Panc1 (cell line): ENCODE measurements at regions not wholly inside any gene's neighbourhood (a gene's known extent, or its start where the extent isn't known, plus 50 kb on each side); places are given as distances from the start of the nearest gene placed in this dataset.
A peak's percentile ranks its signal among the peaks of the same experiment; 100 is the strongest.

ENCODE experiments used
- ATAC-seq: fragments of 200-7000 bp; cut with Tn5 transposase; 2 replicates; pipeline ENCODE4 v1.9.1; 2020; ENCODE audit warnings: mild to moderate bottlenecking, moderate library complexity
- BruUV-seq: library from RNA; stranded (reverse); fragments of 400-500 nt; replicated peaks from 2 replicates; lab custom pipeline; 2021; lab: Mats Ljungman, UMichigan
- CTCF ChIA-PET: fragments of 300-600 bp; sonication (Branson Sonifier 250); formaldehyde crosslinking; loops from one replicate; lab custom pipeline; 2022; ENCODE audit warnings: antibody characterized with exemption; lab: Charles Lee
- POLR2A ChIA-PET: fragments of 300-600 bp; sonication (Branson Sonifier 250); formaldehyde crosslinking; loops from one replicate; lab custom pipeline; 2022; ENCODE audit warnings: antibody characterized with exemption; lab: Charles Lee
- DNase-seq: peaks from one replicate; pipeline ENCODE4 v3.0.0-alpha.2; 2010; ENCODE audit warnings: low read depth, low spot score
- H3K27ac ChIP-seq: 2 replicates; pipeline ENCODE4 v1.5.1; 2011; ENCODE audit warnings: mild to moderate bottlenecking, low read length, inconsistent platforms
- H3K27me3 ChIP-seq: fragments of 200-500 bp; sonication (Bioruptor generic); 2 replicates; pipeline ENCODE4 v1.6.0; 2014; ENCODE audit warnings: low read length, inconsistent platforms; ENCODE audit not compliant: control insufficient read depth, insufficient read depth
- H3K36me3 ChIP-seq: fragments of 200-500 bp; sonication (Bioruptor generic); 2 replicates; pipeline ENCODE4 v1.5.1; 2014; ENCODE audit warnings: inconsistent platforms, mild to moderate bottlenecking, low read length, moderate library complexity; ENCODE audit not compliant: control insufficient read depth, insufficient read depth
- H3K4me1 ChIP-seq: 2 replicates; pipeline ENCODE4 v1.5.1; 2011; ENCODE audit warnings: inconsistent platforms, mild to moderate bottlenecking, low read length, moderate library complexity; ENCODE audit not compliant: control insufficient read depth, insufficient read depth
- H3K4me3 ChIP-seq, 2 experiments: 2 replicates each; pipeline ENCODE4 v1.5.1; 2011 to 2012; ENCODE audit warnings: low read depth in 2 of 2, low read length in 2 of 2, mild to moderate bottlenecking in 2 of 2, inconsistent platforms in 1 of 2, moderate library complexity in 1 of 2
- H3K9me3 ChIP-seq: fragments of 200-500 bp; sonication (Bioruptor generic); 2 replicates; pipeline ENCODE4 v1.5.1; 2014; ENCODE audit warnings: low read depth, mild to moderate bottlenecking, inconsistent platforms, low read length, moderate library complexity; ENCODE audit not compliant: control insufficient read depth, insufficient read depth
- POLR2AphosphoS5 ChIP-seq: IDR thresholded peaks from 2 replicates; pipeline ENCODE4 v1.6.1; 2012; ENCODE audit warnings: mild to moderate bottlenecking, low read depth, low read length, moderate library complexity
- SIN3A ChIP-seq: IDR thresholded peaks from 2 replicates; pipeline ENCODE4 v1.6.1; 2012; ENCODE audit warnings: low read depth, mild to moderate bottlenecking, low read length, moderate library complexity, borderline replicate concordance; ENCODE audit not compliant: insufficient read depth
- TCF7L2 ChIP-seq: IDR thresholded peaks from 2 replicates; pipeline ENCODE4 v1.6.1; 2011; ENCODE audit warnings: mild to moderate bottlenecking, low read depth, low read length, inconsistent platforms
- in situ Hi-C: cut with HindIII; loops from 2 replicates; pipeline ENCODE4 v1.10.0; 2016; ENCODE audit warnings: low sequenced_read_pairs, low pct_unique_long_range_greater_than_20kb
- intact Hi-C: fragments of 100-400 bp; cut with micrococcal nuclease; formaldehyde crosslinking; loops from one replicate; pipeline ENCODE4 v1.10.0; 2022; ENCODE audit not compliant: unreplicated experiment
- TF ChIP-seq, protein P1 (sequence below): fragments of 450-650 bp; IDR thresholded peaks from 2 replicates; pipeline ENCODE4 v1.5.1; 2017; ENCODE audit warnings: mild to moderate bottlenecking
- TF ChIP-seq, protein P2 (sequence below), 2 experiments: IDR thresholded peaks; 2 replicates each; pipeline ENCODE4 v1.6.1; 2011 to 2012; ENCODE audit warnings: low read depth in 2 of 2, control low read depth in 1 of 2, low read length in 1 of 2, mild to moderate bottlenecking in 1 of 2, moderate library complexity in 1 of 2; ENCODE audit not compliant: insufficient read depth in 1 of 2

DNA sequence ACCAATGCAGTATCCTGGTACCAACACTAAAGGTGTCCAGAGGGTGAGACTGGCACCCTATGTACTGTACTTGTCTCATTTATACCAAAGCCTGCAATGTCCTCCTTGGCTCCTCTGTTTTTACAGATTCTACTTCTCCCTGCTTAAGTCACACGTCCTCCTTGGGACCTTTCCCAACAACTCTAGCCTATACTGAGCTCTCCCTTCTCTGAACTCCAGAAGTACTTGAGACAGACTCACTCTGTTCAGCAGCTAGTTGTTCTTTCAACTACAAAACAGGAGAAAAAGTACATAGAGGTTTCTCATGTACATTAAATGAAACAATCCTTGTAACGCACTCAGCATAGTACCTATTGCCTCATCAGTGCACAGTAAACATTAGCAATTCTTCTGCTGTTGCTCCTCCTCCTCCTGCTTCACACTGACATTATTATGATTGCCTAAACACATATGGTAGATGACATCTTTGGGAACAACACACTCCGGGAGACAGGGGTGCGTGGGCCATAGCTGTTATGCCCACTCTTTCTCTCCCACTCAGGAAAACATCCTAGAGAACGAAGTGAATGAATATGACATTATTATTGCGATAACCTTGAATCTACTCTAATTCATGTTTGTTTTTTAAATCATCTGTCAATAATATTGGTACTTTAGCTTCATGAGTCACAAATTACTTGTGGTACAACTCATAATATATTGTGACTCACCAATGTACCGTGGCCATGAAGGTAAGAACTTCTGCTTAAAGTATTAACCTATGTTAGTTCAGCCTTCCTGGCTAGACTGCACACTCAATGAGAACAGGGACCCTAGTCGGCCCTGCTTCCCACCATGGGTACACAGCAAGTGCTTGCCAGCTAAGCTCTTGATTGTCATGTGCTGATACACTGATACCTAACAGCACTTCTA lies 180.3 kb upstream of the ADRA1B start:
- no peak overlapping the region for H3K27ac ChIP-seq
- POLR2A ChIA-PET: no interaction called here
- CTCF ChIA-PET: no interaction called here
- H3K4me3 ChIP-seq: no peak overlapping the region
- TF ChIP-seq, protein P1, sequence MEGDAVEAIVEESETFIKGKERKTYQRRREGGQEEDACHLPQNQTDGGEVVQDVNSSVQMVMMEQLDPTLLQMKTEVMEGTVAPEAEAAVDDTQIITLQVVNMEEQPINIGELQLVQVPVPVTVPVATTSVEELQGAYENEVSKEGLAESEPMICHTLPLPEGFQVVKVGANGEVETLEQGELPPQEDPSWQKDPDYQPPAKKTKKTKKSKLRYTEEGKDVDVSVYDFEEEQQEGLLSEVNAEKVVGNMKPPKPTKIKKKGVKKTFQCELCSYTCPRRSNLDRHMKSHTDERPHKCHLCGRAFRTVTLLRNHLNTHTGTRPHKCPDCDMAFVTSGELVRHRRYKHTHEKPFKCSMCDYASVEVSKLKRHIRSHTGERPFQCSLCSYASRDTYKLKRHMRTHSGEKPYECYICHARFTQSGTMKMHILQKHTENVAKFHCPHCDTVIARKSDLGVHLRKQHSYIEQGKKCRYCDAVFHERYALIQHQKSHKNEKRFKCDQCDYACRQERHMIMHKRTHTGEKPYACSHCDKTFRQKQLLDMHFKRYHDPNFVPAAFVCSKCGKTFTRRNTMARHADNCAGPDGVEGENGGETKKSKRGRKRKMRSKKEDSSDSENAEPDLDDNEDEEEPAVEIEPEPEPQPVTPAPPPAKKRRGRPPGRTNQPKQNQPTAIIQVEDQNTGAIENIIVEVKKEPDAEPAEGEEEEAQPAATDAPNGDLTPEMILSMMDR: no peak
- TF ChIP-seq, protein P2, sequence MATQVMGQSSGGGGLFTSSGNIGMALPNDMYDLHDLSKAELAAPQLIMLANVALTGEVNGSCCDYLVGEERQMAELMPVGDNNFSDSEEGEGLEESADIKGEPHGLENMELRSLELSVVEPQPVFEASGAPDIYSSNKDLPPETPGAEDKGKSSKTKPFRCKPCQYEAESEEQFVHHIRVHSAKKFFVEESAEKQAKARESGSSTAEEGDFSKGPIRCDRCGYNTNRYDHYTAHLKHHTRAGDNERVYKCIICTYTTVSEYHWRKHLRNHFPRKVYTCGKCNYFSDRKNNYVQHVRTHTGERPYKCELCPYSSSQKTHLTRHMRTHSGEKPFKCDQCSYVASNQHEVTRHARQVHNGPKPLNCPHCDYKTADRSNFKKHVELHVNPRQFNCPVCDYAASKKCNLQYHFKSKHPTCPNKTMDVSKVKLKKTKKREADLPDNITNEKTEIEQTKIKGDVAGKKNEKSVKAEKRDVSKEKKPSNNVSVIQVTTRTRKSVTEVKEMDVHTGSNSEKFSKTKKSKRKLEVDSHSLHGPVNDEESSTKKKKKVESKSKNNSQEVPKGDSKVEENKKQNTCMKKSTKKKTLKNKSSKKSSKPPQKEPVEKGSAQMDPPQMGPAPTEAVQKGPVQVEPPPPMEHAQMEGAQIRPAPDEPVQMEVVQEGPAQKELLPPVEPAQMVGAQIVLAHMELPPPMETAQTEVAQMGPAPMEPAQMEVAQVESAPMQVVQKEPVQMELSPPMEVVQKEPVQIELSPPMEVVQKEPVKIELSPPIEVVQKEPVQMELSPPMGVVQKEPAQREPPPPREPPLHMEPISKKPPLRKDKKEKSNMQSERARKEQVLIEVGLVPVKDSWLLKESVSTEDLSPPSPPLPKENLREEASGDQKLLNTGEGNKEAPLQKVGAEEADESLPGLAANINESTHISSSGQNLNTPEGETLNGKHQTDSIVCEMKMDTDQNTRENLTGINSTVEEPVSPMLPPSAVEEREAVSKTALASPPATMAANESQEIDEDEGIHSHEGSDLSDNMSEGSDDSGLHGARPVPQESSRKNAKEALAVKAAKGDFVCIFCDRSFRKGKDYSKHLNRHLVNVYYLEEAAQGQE (IDR thresholded peaks at IDR 0.05; ENCODE audit: insufficient read depth in 1 of 2, low read depth in 2 of 2, low read length in 1 of 2): no peak
- TF ChIP-seq POLR2AphosphoS5 (no peak), SIN3A (no peak), TCF7L2 (no peak)
- no peaks in the 10 kb centered on the region for H3K9me3 ChIP-seq
- H3K36me3 ChIP-seq: no peaks in the 10 kb centered on the region
- ATAC-seq (no peak), DNase-seq (peak; percentile 13)
- in situ Hi-C loops: no loop called here
- BruUV-seq: no TSS peak
- no peaks in the 10 kb centered on the region for H3K4me1 ChIP-seq
- peaks cover 3% of the 10 kb centered on the region; the same call in 1 of the 2 replicates for H3K27me3 ChIP-seq
- intact Hi-C loops: no loop called here

DNA sequence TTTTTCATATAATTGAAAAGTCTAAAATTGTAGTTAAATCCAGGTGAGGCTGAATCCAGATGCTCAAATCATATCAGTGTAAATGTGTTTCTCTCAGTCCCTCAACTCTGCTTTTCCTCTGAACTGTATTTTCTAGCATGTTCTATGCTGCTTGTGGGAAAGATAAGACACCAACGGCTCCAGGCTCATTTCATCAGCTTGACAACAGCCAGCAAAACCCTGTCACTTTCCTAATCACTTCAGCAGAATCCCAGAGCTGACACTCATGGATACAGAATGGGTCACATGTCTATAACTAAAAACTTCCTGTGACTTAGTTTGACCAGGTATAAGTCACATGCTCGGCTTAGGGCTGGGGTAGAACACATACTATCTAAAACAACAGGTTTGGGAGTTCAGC lies 179.4 kb upstream of the ADRA1B start:
- ATAC-seq (no peak), DNase-seq (no peak)
- H3K27ac ChIP-seq: no peak overlapping the region
- no peak overlapping the region for H3K4me3 ChIP-seq
- intact Hi-C loops (no loop called here), in situ Hi-C loops (no loop called here)
- no peaks in the 10 kb centered on the region for H3K36me3 ChIP-seq
- H3K4me1 ChIP-seq: no peaks in the 10 kb centered on the region
- TF ChIP-seq, protein P1: no peak
- TF ChIP-seq TCF7L2 (no peak), SIN3A (no peak), POLR2AphosphoS5 (no peak)
- TF ChIP-seq, protein P2 (IDR thresholded peaks at IDR 0.05; ENCODE audit: insufficient read depth in 1 of 2, low read depth in 2 of 2, low read length in 1 of 2): no peak
- BruUV-seq: no TSS peak
- ChIA-PET CTCF (no interaction called here), POLR2A (no interaction called here)
- H3K9me3 ChIP-seq: no peaks in the 10 kb centered on the region
- peaks cover 3% of the 10 kb centered on the region; the same call in 1 of the 2 replicates for H3K27me3 ChIP-seq
